Mesothelial cell of epicardium (in vitro differentiated cells): ENCODE measurements at regions not wholly inside any gene's neighbourhood (a gene's known extent, or its start where the extent isn't known, plus 50 kb on each side); places are given as distances from the start of the nearest gene placed in this dataset.

ENCODE experiments used
- DNase-seq, 2 experiments: peaks; one replicate each; pipeline ENCODE4 v3.0.0; 2021; ENCODE audit warnings: low spot score in 2 of 2; ENCODE audit not compliant: unreplicated experiment in 2 of 2
- H3K27ac Mint-ChIP-seq: 2 replicates; pipeline ENCODE4 v1.8.0; 2021; ENCODE audit warnings: mixed read lengths
- H3K27me3 Mint-ChIP-seq: 2 replicates; pipeline ENCODE4 v1.8.0; 2021; ENCODE audit warnings: low read depth, mixed read lengths
- H3K36me3 Mint-ChIP-seq: 2 replicates; pipeline ENCODE4 v1.8.0; 2021; ENCODE audit warnings: mixed read lengths
- H3K4me1 Mint-ChIP-seq: 2 replicates; pipeline ENCODE4 v1.8.0; 2021; ENCODE audit warnings: mixed read lengths
- H3K4me3 Mint-ChIP-seq: 2 replicates; pipeline ENCODE4 v1.8.0; 2021; ENCODE audit warnings: mild to moderate bottlenecking, moderate library complexity, mixed read lengths
- H3K9me3 Mint-ChIP-seq: 2 replicates; pipeline ENCODE4 v1.8.0; 2021; ENCODE audit warnings: mixed read lengths
- TF ChIP-seq, protein P1 (sequence below): fragments of 200-600 bp; sonication (generic); IDR thresholded peaks from one replicate; pipeline ENCODE4 v1.5.0; 2021; ENCODE audit warnings: antibody characterized with exemption; ENCODE audit not compliant: unreplicated experiment

DNA sequence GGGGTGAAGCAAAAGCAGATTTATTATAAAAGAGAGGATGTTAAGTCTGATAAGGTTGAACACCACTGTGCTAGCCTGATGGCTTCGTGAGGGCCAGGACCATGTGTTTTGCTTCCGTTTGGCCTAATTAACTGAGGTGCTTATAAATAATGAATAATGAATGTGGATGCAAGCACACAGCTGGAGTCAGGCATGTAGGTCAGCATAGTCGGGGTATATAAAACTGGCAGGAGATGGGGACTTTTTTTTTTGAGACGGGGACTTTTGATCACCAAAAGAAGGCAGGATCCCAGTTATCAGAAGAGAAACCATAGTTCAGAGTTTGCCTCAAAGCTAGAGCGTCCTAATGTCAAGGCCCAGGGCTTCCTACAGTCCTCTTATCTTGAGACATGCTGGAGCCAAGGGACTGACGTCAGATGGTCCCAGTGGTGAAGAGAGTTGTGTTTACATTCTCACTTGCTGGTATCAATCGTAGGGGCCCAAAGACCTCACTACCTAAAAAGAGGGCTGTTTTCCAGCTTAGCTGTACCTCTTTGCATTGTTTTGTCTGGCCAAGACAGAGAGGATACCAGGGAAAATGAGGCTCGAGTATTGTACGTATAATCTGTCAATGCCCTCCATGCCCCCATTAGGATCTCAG, 50.4 kb downstream of the RTL9 start:
- TF ChIP-seq, protein P1, sequence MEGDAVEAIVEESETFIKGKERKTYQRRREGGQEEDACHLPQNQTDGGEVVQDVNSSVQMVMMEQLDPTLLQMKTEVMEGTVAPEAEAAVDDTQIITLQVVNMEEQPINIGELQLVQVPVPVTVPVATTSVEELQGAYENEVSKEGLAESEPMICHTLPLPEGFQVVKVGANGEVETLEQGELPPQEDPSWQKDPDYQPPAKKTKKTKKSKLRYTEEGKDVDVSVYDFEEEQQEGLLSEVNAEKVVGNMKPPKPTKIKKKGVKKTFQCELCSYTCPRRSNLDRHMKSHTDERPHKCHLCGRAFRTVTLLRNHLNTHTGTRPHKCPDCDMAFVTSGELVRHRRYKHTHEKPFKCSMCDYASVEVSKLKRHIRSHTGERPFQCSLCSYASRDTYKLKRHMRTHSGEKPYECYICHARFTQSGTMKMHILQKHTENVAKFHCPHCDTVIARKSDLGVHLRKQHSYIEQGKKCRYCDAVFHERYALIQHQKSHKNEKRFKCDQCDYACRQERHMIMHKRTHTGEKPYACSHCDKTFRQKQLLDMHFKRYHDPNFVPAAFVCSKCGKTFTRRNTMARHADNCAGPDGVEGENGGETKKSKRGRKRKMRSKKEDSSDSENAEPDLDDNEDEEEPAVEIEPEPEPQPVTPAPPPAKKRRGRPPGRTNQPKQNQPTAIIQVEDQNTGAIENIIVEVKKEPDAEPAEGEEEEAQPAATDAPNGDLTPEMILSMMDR = no peak
- no peaks in the 10 kb centered on the region for H3K9me3 Mint-ChIP-seq
- no peaks in the 10 kb centered on the region for H3K27me3 Mint-ChIP-seq
- H3K27ac Mint-ChIP-seq = no peak overlapping the region
- peaks cover 39% of the 10 kb centered on the region for H3K4me1 Mint-ChIP-seq
- no peak for DNase-seq
- H3K36me3 Mint-ChIP-seq = no peaks in the 10 kb centered on the region
- H3K4me3 Mint-ChIP-seq = no peak overlapping the region

DNA sequence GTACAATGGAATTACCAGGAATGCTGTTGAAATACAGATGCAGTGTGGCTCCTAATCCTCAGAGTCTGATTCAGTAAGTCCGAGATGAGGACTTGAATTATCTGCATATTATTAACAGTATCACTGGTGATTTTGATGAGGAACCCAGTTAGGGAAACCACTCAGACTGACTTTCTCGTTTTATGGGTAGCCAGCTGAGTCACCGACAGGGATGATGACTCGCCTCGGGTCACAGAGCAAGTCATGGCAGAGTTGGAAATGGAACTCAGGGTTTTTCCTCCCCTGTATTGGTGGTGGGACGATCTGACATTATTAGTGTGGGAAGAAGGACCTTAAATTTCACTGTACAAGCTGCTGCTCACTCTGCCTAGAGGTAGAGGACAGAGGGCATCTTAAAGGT, 51.3 kb downstream of the RTL9 start:
- Mint-ChIP-seq H3K4me1 (peaks cover 40% of the 10 kb centered on the region), H3K9me3 (no peaks in the 10 kb centered on the region), H3K27ac (no peak overlapping the region), H3K27me3 (no peaks in the 10 kb centered on the region), H3K4me3 (no peak overlapping the region), H3K36me3 (no peaks in the 10 kb centered on the region)
- no peak for DNase-seq
- TF ChIP-seq, protein P1 = no peak

DNA sequence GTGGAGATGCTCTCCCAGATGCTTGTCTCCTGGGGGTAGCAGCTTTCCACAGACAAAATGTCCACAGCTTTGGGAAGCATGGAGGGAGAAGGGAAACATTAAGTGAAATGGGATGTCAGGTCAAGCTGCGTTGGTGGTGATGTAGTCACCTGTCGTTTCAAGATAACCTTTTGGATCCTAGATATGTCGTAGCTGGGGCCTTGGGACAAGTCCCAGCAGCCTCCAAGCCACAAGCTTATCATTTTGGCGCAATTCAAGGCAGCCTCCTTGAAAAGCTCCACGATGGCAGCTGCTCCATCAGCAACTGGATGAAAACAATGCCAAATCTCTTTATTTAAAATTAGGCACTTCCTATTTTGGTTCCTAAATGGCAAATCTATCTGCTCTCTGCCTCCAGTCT, 52.0 kb downstream of the RTL9 start:
- H3K4me1 Mint-ChIP-seq = peaks cover 44% of the 10 kb centered on the region
- no peak for DNase-seq
- H3K36me3 Mint-ChIP-seq = no peaks in the 10 kb centered on the region
- H3K27ac Mint-ChIP-seq = no peak overlapping the region
- H3K27me3 Mint-ChIP-seq = no peaks in the 10 kb centered on the region
- H3K4me3 Mint-ChIP-seq = no peak overlapping the region
- H3K9me3 Mint-ChIP-seq = no peaks in the 10 kb centered on the region
- TF ChIP-seq, protein P1 = no peak

DNA sequence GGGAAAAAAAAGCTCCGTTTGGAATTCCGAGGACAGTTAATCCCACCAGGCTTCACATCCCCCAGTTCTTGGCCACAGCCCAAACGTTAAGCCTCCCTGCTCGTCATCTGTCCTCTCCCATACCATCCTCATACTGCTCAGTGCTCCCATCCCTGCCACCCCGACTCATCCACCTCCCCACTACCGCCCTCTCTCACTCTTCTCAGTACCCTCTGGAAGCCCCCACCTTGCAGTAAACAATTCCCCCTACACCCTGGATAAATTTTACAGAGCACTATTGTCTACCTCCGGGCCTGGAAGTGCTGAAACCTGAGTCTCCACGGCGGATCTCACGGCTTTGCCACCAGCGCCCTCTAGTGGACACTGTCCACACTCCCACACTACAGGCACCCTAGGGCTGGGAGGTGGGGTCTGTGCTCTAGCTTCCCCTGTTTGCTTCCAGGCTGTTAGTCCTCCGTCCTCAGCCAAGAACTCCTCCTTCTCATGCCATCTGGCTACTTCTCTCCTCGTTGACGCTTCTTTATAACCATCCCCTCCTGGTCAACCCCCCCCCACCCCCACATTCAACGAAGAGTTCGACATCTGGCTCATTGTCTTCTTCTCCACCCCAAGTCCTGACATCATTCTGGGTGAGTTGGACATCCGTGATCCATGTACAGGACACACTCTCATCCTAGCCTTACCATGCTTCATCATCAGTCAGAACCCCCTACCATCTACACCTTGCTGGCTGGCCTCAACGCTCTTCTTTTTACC, 54.5 kb downstream of the RTL9 start:
- Mint-ChIP-seq H3K27me3 (no peaks in the 10 kb centered on the region), H3K4me1 (peaks cover 51% of the 10 kb centered on the region), H3K27ac (peak overlapping the region; percentile 52), H3K4me3 (peak overlapping the region; percentile 63), H3K36me3 (no peaks in the 10 kb centered on the region), H3K9me3 (no peaks in the 10 kb centered on the region)
- DNase-seq = peak; percentile 70 to 92
- TF ChIP-seq, protein P1 = peak; percentile 90

DNA sequence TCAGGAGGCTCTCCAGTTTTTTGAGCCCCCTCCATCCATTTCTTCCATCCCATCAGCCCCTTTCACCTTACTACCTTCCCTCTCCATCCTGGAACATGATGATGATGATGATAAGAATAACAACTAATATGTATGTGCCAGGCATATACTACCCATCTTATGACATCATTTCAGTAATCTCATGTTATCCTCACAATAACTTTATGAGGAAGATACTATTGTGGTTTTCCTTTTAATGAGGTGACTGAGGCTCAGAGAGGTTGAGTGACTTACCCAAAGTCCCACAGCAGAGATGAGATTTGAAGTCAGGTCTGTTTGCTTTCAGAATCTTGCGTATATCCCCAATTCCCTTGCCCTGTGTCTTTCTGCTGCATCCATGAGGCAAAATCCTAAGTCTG, 55.1 kb downstream of the RTL9 start:
- Mint-ChIP-seq H3K36me3 (no peaks in the 10 kb centered on the region), H3K4me1 (peaks cover 53% of the 10 kb centered on the region), H3K27me3 (no peaks in the 10 kb centered on the region), H3K4me3 (no peak overlapping the region), H3K9me3 (no peaks in the 10 kb centered on the region), H3K27ac (no peak overlapping the region)
- TF ChIP-seq, protein P1 = no peak
- DNase-seq = no peak
